ENCODE measurements at regions not wholly inside any gene's neighbourhood (a gene's known extent, or its start where the extent isn't known, plus 50 kb on each side); places are given as distances from the start of the nearest gene placed in this dataset.

GRCh38 chr4:38531141-38531727, 132.8 kb upstream of the KLF3 start:
- TF ChIP-seq POLR2A (IDR thresholded peaks at IDR 0.05) (no peak), CTCF (IDR thresholded peaks at IDR 0.05 in 8 of 11, conservative IDR thresholded peaks at IDR 0.05 in 3 of 11) (no peak)

Measured in spleen (tissue), 7 donors.